GM23338 (cell line): ENCODE measurements at regions not wholly inside any gene's neighbourhood (a gene's known extent, or its start where the extent isn't known, plus 50 kb on each side); places are given as distances from the start of the nearest gene placed in this dataset.
A peak's percentile ranks its signal among the peaks of the same experiment; 100 is the strongest.

Experiments used
- ATAC-seq: fragments of 200-7000 bp; cut with Tn5 transposase; 3 replicates; pipeline ENCODE4 v1.9.1; 2020
- DNase-seq: peaks from one replicate; pipeline ENCODE4 v3.0.0-alpha.2; 2015; ENCODE audit warnings: low spot score
- H2AFZ ChIP-seq: fragments of 200-600 bp; sonication (generic); 2 replicates; pipeline ENCODE4 v1.8.0; 2016; ENCODE audit warnings: antibody characterized with exemption, mild to moderate bottlenecking, moderate library complexity
- H3F3A ChIP-seq: fragments of 200-600 bp; sonication (generic); replicated peaks from 2 replicates; pipeline ENCODE4 v1.8.0; 2017; ENCODE audit warnings: antibody characterized with exemption, mixed run types, low read depth
- H3K27ac ChIP-seq: fragments of 200-600 bp; sonication (generic); 2 replicates; pipeline ENCODE4 v1.6.1; 2016; ENCODE audit warnings: low read depth
- H3K27me3 ChIP-seq: fragments of 200-600 bp; sonication (generic); 2 replicates; pipeline ENCODE4 v1.8.0; 2016; ENCODE audit warnings: mild to moderate bottlenecking, mixed run types, moderate library complexity; ENCODE audit not compliant: insufficient read depth
- H3K36me3 ChIP-seq: fragments of 200-600 bp; sonication (generic); 2 replicates; pipeline ENCODE4 v1.8.0; 2016; ENCODE audit warnings: mild to moderate bottlenecking; ENCODE audit not compliant: insufficient read depth
- H3K4me1 ChIP-seq: fragments of 200-600 bp; sonication (generic); 2 replicates; pipeline ENCODE4 v1.8.0; 2016; ENCODE audit warnings: mild to moderate bottlenecking, moderate library complexity; ENCODE audit not compliant: insufficient read depth
- H3K4me2 ChIP-seq: fragments of 200-600 bp; sonication (generic); 2 replicates; pipeline ENCODE4 v1.7.1; 2017; ENCODE audit warnings: mixed run types
- H3K4me3 ChIP-seq: fragments of 200-600 bp; sonication (generic); 2 replicates; pipeline ENCODE4 v1.6.1; 2016; ENCODE audit warnings: mixed run types
- H3K79me2 ChIP-seq: fragments of 200-600 bp; sonication (generic); replicated peaks from 2 replicates; pipeline ENCODE4 v1.8.0; 2017; ENCODE audit warnings: mild to moderate bottlenecking; ENCODE audit not compliant: insufficient read depth
- H3K9me2 ChIP-seq: fragments of 200-600 bp; sonication (generic); 2 replicates; pipeline ENCODE4 v1.8.0; 2017; ENCODE audit not compliant: insufficient read depth
- H4K20me1 ChIP-seq: fragments of 200-600 bp; sonication (generic); replicated peaks from 2 replicates; pipeline ENCODE4 v1.8.0; 2017; ENCODE audit warnings: mild to moderate bottlenecking; ENCODE audit not compliant: insufficient read depth
- H3K27ac Mint-ChIP-seq: 2 replicates; pipeline ENCODE4 v1.8.0; 2020; ENCODE audit warnings: inconsistent platforms, mild to moderate bottlenecking, moderate library complexity, mixed read lengths
- H3K27me3 Mint-ChIP-seq: 3 replicates; pipeline ENCODE4 v1.8.0; 2022; ENCODE audit warnings: low read depth, mild to moderate bottlenecking, moderate library complexity, mixed read lengths, inconsistent platforms; ENCODE audit not compliant: insufficient read depth, poor library complexity
- H3K36me3 Mint-ChIP-seq: 3 replicates; pipeline ENCODE4 v1.8.0; 2021; ENCODE audit warnings: low read depth, mild to moderate bottlenecking, inconsistent platforms, moderate library complexity, mixed read lengths
- H3K4me1 Mint-ChIP-seq: 3 replicates; pipeline ENCODE4 v1.8.0; 2020; ENCODE audit warnings: mild to moderate bottlenecking, inconsistent platforms, mixed read lengths
- H3K4me3 Mint-ChIP-seq: 3 replicates; pipeline ENCODE4 v1.8.0; 2021; ENCODE audit warnings: moderate library complexity, mild to moderate bottlenecking, inconsistent platforms, mixed read lengths
- H3K9me3 Mint-ChIP-seq: 3 replicates; pipeline ENCODE4 v1.8.0; 2020; ENCODE audit warnings: moderate library complexity, mild to moderate bottlenecking, inconsistent platforms, mixed read lengths
- CREB1 ChIP-seq: fragments of 250-450 bp; sonication (Bioruptor Pico); IDR thresholded peaks from 2 replicates; pipeline ENCODE4 v1.5.0; 2020; ENCODE audit warnings: low read depth, mild to moderate bottlenecking, moderate library complexity
- CTCF ChIP-seq, 2 experiments: fragments of 200-600 bp in 1 of 2; sonication (generic) in 1 of 2; conservative IDR thresholded peaks; 2 replicates each; pipeline versions ENCODE4 v1.5.1 to v1.6.1; 2016 to 2017; ENCODE audit warnings: antibody characterized with exemption in 2 of 2, low read depth in 2 of 2, mild to moderate bottlenecking in 2 of 2, moderate library complexity in 1 of 2
- ETS1 ChIP-seq: IDR thresholded peaks from 2 replicates; pipeline ENCODE4 v1.6.1; 2016; ENCODE audit warnings: antibody characterized with exemption
- EZH2 ChIP-seq: fragments of 200-600 bp; sonication (generic); IDR thresholded peaks from one replicate; pipeline ENCODE4 v1.8.0; 2017; ENCODE audit warnings: antibody characterized with exemption, mild to moderate bottlenecking, low read depth; ENCODE audit not compliant: unreplicated experiment
- EZH2phosphoT487 ChIP-seq: fragments of 200-600 bp; sonication (generic); IDR thresholded peaks from one replicate; pipeline ENCODE4 v1.8.1; 2018; ENCODE audit warnings: antibody characterized with exemption; ENCODE audit not compliant: unreplicated experiment
- JUNB ChIP-seq: IDR thresholded peaks from one replicate; pipeline ENCODE4 v1.6.1; 2016; ENCODE audit warnings: antibody characterized with exemption; ENCODE audit not compliant: unreplicated experiment
- NANOG ChIP-seq: IDR thresholded peaks from 2 replicates; pipeline ENCODE4 v1.6.1; 2016; ENCODE audit warnings: antibody characterized with exemption, borderline replicate concordance
- POLR2AphosphoS5 ChIP-seq: IDR thresholded peaks from 2 replicates; pipeline ENCODE4 v1.6.1; 2016; ENCODE audit warnings: antibody characterized with exemption, low read depth
- REST ChIP-seq: IDR thresholded peaks from one replicate; pipeline ENCODE4 v1.6.1; 2018; ENCODE audit warnings: antibody characterized with exemption; ENCODE audit not compliant: unreplicated experiment
- ZNF114 ChIP-seq: fragments of 250-450 bp; sonication (Bioruptor Pico); IDR thresholded peaks from 2 replicates; pipeline ENCODE4 v1.5.0; 2020; ENCODE audit warnings: mild to moderate bottlenecking, moderate library complexity
- ZNF331 ChIP-seq: fragments of 250-450 bp; sonication (Bioruptor Pico); IDR thresholded peaks from 2 replicates; pipeline ENCODE4 v1.5.0; 2020; ENCODE audit warnings: low read depth, mild to moderate bottlenecking, moderate library complexity

- TF ChIP-seq JUNB (no peak), POLR2AphosphoS5 (no peak)
- Histone ChIP-seq H3F3A (no peaks in the 10 kb centered on the region), H3K27me3 (peaks cover 4% of the 10 kb centered on the region; the same call in 1 of the 2 replicates), H3K27ac (no peak overlapping the region), H3K36me3 (no peaks in the 10 kb centered on the region), H3K9me2 (no peaks in the 10 kb centered on the region), H3K4me3 (no peak overlapping the region), H3K4me2 (no peak overlapping the region), H3K79me2 (no peaks in the 10 kb centered on the region), H2AFZ (peak overlapping the region; percentile 76; the same call in 1 of the 2 replicates), H3K4me1 (peaks cover 11% of the 10 kb centered on the region), H4K20me1 (no peaks in the 10 kb centered on the region)
- no peak overlapping the region for H3K27ac Mint-ChIP-seq
- peaks cover 16% of the 10 kb centered on the region for H3K4me1 Mint-ChIP-seq
- ATAC-seq, result no peak
- no peak overlapping the region for H3K4me3 Mint-ChIP-seq
- no peak for DNase-seq
- H3K36me3 Mint-ChIP-seq, result no peaks in the 10 kb centered on the region; the same call in 2 of the 3 replicates
- H3K27me3 Mint-ChIP-seq, result peaks cover 9% of the 10 kb centered on the region
- no peaks in the 10 kb centered on the region for H3K9me3 Mint-ChIP-seq
Observed at GRCh38 chr16:66267292-66268014, 99.0 kb upstream of the CDH5 start.

GRCh38 chr16:66266436-66267291, 99.8 kb upstream of the CDH5 start:
- H3K4me3 ChIP-seq, result no peak overlapping the region
- Mint-ChIP-seq H3K9me3 (no peaks in the 10 kb centered on the region), H3K4me3 (no peak overlapping the region), H3K27ac (no peak overlapping the region), H3K36me3 (no peaks in the 10 kb centered on the region; the same call in 2 of the 3 replicates), H3K4me1 (peaks cover 16% of the 10 kb centered on the region), H3K27me3 (peaks cover 9% of the 10 kb centered on the region)
- H2AFZ ChIP-seq, result peak overlapping the region; percentile 76
- peaks cover 11% of the 10 kb centered on the region for H3K4me1 ChIP-seq
- H3K36me3 ChIP-seq, result no peaks in the 10 kb centered on the region
- no peaks in the 10 kb centered on the region for H3K9me2 ChIP-seq
- TF ChIP-seq ZNF331 (CRISPR knock-in tag) (no peak), REST (no peak), EZH2phosphoT487 (no peak), NANOG (no peak), EZH2 (no peak), ETS1 (no peak), ZNF114 (CRISPR knock-in tag) (no peak), CTCF (conservative IDR thresholded peaks at IDR 0.05; ENCODE audit: low read depth in 2 of 2) (no peak), JUNB (no peak), CREB1 (CRISPR knock-in tag) (no peak)
- H4K20me1 ChIP-seq, result no peaks in the 10 kb centered on the region
- H3K27ac ChIP-seq, result no peak overlapping the region
- H3F3A ChIP-seq, result no peaks in the 10 kb centered on the region
- peak; percentile 13 for ATAC-seq
- peak; percentile 28 for DNase-seq
- H3K79me2 ChIP-seq, result no peaks in the 10 kb centered on the region
- H3K4me2 ChIP-seq, result no peak overlapping the region
- peaks cover 4% of the 10 kb centered on the region; the same call in 1 of the 2 replicates for H3K27me3 ChIP-seq
